SK-N-SH treated with all-trans-retinoic acid at 6 μM for 48 hours (cell line): ENCODE measurements at regions not wholly inside any gene's neighbourhood (a gene's known extent, or its start where the extent isn't known, plus 50 kb on each side); places are given as distances from the start of the nearest gene placed in this dataset.

ENCODE experiments used
- ATAC-seq: fragments of 200-7000 bp; cut with Tn5 transposase; 3 replicates; pipeline ENCODE4 v1.9.1; 2020; ENCODE audit warnings: mild to moderate bottlenecking, moderate library complexity
- CREB5 ChIP-seq: fragments of 250-450 bp; sonication (Bioruptor Pico); IDR thresholded peaks from 2 replicates; pipeline ENCODE4 v1.5.1; 2020; ENCODE audit warnings: low read depth, mild to moderate bottlenecking, moderate library complexity
- CSDC2 ChIP-seq: fragments of 250-450 bp; sonication (Bioruptor Pico); IDR thresholded peaks from 2 replicates; pipeline ENCODE4 v1.5.0; 2020; ENCODE audit warnings: mild to moderate bottlenecking, moderate library complexity
- ESRRG ChIP-seq: fragments of 250-450 bp; sonication (Bioruptor Pico); IDR thresholded peaks from 2 replicates; pipeline ENCODE4 v1.6.1; 2021; ENCODE audit warnings: mild to moderate bottlenecking
- GLIS3 ChIP-seq: fragments of 250-450 bp; sonication (Bioruptor Pico); IDR thresholded peaks from 2 replicates; pipeline ENCODE4 v1.5.0; 2020; ENCODE audit warnings: mild to moderate bottlenecking, moderate library complexity
- OSR1 ChIP-seq: fragments of 250-450 bp; sonication (Bioruptor Pico); IDR thresholded peaks from 2 replicates; pipeline ENCODE4 v1.8.0; 2022; ENCODE audit warnings: moderate library complexity, mild to moderate bottlenecking, inconsistent platforms
- TCF4 ChIP-seq: fragments of 250-450 bp; sonication (Bioruptor Pico); IDR thresholded peaks from 2 replicates; pipeline ENCODE4 v1.8.0; 2021; ENCODE audit warnings: mild to moderate bottlenecking, moderate library complexity, borderline replicate concordance
- TOX ChIP-seq: fragments of 250-450 bp; sonication (Bioruptor Pico); IDR thresholded peaks from 2 replicates; pipeline ENCODE4 v1.8.0; 2021; ENCODE audit warnings: mild to moderate bottlenecking, moderate library complexity, borderline replicate concordance
- TSHZ2 ChIP-seq: fragments of 250-450 bp; sonication (Bioruptor Pico); IDR thresholded peaks from 2 replicates; pipeline ENCODE4 v1.5.0; 2020; ENCODE audit warnings: mild to moderate bottlenecking, moderate library complexity
- ZFP3 ChIP-seq: fragments of 250-450 bp; sonication (Bioruptor Pico); IDR thresholded peaks from 2 replicates; pipeline ENCODE4 v1.5.0; 2020; ENCODE audit warnings: mild to moderate bottlenecking, moderate library complexity
- ZFP30 ChIP-seq: fragments of 450-650 bp; formaldehyde crosslinking; IDR thresholded peaks from 2 replicates; pipeline ENCODE4 v1.5.0; 2022; ENCODE audit warnings: mild to moderate bottlenecking, moderate library complexity
- ZNF70 ChIP-seq: fragments of 450-650 bp; formaldehyde crosslinking; IDR thresholded peaks from 2 replicates; pipeline ENCODE4 v1.5.0; 2020; ENCODE audit warnings: mild to moderate bottlenecking, moderate library complexity
- ZNF8 ChIP-seq: fragments of 450-650 bp; formaldehyde crosslinking; IDR thresholded peaks from 2 replicates; pipeline ENCODE4 v1.5.0; 2020; ENCODE audit warnings: mild to moderate bottlenecking, moderate library complexity
- TF ChIP-seq, protein P1 (sequence below): fragments of 250-450 bp; sonication (Bioruptor Pico); IDR thresholded peaks from 2 replicates; pipeline ENCODE4 v1.8.0; 2020; ENCODE audit warnings: mild to moderate bottlenecking, moderate library complexity, borderline replicate concordance
- TF ChIP-seq, protein P2 (sequence below): fragments of 250-450 bp; sonication (Bioruptor Pico); IDR thresholded peaks from 2 replicates; pipeline ENCODE4 v1.5.1; 2021; ENCODE audit warnings: mild to moderate bottlenecking, moderate library complexity
- TF ChIP-seq, protein P3 (sequence below): fragments of 250-450 bp; sonication (Bioruptor Pico); IDR thresholded peaks from 2 replicates; pipeline ENCODE4 v1.8.0; 2021; ENCODE audit warnings: low read depth, mild to moderate bottlenecking, moderate library complexity, borderline replicate concordance

DNA sequence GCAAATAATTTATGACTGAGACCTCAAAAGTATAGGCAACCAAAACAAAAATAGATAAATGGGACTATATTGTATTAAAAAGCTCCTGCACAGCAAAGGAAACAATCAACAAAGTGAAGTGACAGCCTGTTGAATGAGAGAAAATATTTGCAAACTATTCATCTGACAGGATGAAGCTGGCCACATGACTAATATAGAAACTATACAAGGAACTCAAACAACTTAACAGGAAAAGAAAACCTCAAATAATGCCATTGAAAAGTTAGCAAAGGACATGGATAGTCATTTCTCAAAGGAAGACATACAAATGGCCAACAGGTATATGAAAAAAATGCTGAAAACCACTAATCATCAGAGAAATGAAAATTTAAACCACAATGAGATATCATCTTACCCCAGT, 245.1 kb downstream of the STK31 start (continued):
- no peak for TF ChIP-seq CREB5

DNA sequence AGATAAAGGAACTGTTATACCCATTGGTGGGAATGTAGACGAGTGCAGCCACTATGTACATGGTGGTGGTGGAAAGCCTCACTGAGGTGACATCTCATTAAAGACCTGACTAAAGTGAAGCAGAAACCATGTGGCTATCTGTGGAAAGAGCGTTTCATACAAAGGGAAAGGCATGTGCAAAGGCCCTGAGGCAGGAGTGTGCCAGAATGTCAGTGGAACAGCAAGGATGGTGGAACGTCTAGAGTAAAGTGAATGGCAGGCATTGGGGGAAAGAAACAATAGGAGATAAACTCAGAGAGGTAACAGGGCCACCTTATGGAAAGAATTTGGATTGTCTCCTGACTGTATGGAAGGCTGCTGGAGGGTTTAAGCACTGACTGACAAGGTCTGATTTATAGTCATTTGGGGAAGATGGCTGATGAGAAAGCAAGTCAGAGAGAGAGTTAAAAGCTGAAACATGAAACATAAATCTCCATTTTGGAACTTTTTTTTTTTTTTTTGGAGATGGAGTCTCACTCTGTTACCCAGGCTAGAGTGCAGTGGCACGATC, 245.7 kb downstream of the STK31 start:
- no peak for ATAC-seq
- TF ChIP-seq TCF4 = no peak
- TF ChIP-seq ZFP30 = no peak
- TF ChIP-seq CSDC2 (CRISPR knock-in tag) = no peak
- TF ChIP-seq, protein P1, sequence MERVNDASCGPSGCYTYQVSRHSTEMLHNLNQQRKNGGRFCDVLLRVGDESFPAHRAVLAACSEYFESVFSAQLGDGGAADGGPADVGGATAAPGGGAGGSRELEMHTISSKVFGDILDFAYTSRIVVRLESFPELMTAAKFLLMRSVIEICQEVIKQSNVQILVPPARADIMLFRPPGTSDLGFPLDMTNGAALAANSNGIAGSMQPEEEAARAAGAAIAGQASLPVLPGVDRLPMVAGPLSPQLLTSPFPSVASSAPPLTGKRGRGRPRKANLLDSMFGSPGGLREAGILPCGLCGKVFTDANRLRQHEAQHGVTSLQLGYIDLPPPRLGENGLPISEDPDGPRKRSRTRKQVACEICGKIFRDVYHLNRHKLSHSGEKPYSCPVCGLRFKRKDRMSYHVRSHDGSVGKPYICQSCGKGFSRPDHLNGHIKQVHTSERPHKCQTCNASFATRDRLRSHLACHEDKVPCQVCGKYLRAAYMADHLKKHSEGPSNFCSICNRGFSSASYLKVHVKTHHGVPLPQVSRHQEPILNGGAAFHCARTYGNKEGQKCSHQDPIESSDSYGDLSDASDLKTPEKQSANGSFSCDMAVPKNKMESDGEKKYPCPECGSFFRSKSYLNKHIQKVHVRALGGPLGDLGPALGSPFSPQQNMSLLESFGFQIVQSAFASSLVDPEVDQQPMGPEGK (CRISPR knock-in tag) = no peak
- no peak for TF ChIP-seq OSR1 (CRISPR knock-in tag)
- TF ChIP-seq, protein P2, sequence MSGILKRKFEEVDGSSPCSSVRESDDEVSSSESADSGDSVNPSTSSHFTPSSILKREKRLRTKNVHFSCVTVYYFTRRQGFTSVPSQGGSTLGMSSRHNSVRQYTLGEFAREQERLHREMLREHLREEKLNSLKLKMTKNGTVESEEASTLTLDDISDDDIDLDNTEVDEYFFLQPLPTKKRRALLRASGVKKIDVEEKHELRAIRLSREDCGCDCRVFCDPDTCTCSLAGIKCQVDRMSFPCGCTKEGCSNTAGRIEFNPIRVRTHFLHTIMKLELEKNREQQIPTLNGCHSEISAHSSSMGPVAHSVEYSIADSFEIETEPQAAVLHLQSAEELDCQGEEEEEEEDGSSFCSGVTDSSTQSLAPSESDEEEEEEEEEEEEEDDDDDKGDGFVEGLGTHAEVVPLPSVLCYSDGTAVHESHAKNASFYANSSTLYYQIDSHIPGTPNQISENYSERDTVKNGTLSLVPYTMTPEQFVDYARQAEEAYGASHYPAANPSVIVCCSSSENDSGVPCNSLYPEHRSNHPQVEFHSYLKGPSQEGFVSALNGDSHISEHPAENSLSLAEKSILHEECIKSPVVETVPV (CRISPR knock-in tag) = no peak
- no peak for TF ChIP-seq TSHZ2 (CRISPR knock-in tag)
- no peak for TF ChIP-seq GLIS3
- no peak for TF ChIP-seq ZNF8 (CRISPR knock-in tag)
- TF ChIP-seq CREB5 = no peak

- no peak for TF ChIP-seq OSR1 (CRISPR knock-in tag)
- no peak for TF ChIP-seq TCF4
- TF ChIP-seq TOX (CRISPR knock-in tag) = no peak
- no peak for TF ChIP-seq ZNF8 (CRISPR knock-in tag)
- no peak for TF ChIP-seq ESRRG (CRISPR knock-in tag)
- TF ChIP-seq, protein P2 (CRISPR knock-in tag) = no peak
- TF ChIP-seq, protein P3, sequence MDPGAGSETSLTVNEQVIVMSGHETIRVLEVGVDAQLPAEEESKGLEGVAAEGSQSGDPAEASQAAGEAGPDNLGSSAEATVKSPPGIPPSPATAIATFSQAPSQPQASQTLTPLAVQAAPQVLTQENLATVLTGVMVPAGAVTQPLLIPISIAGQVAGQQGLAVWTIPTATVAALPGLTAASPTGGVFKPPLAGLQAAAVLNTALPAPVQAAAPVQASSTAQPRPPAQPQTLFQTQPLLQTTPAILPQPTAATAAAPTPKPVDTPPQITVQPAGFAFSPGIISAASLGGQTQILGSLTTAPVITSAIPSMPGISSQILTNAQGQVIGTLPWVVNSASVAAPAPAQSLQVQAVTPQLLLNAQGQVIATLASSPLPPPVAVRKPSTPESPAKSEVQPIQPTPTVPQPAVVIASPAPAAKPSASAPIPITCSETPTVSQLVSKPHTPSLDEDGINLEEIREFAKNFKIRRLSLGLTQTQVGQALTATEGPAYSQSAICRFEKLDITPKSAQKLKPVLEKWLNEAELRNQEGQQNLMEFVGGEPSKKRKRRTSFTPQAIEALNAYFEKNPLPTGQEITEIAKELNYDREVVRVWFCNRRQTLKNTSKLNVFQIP (CRISPR knock-in tag) = no peak
- no peak for TF ChIP-seq ZFP3 (CRISPR knock-in tag)
- no peak for TF ChIP-seq ZNF70
- no peak for TF ChIP-seq ZFP30
- TF ChIP-seq, all 23 proteins: peak for 0
- no peak for ATAC-seq
These were observed 247.0 kb downstream of the STK31 start for GRCh38 chr7:23956772-23957576.
